Tibial artery (tissue), 4 donors: ENCODE measurements at regions not wholly inside any gene's neighbourhood (a gene's known extent, or its start where the extent isn't known, plus 50 kb on each side); places are given as distances from the start of the nearest gene placed in this dataset.
"Not testable (repeated sequence)": the region's sequence is repeated elsewhere in the genome, so short reads cannot be mapped to it uniquely, and the experiment has no call there.

Source experiments
- DNase-seq, 2 donors: peaks; one replicate each; pipeline ENCODE4 v3.0.0-alpha.2; 2019
- H3K27ac ChIP-seq, 2 donors: fragments of 200-600 bp; sonication (generic) in 1 of 2; 1 replicate in 1 of 2; 2 replicates in 1 of 2; pipeline ENCODE4 v1.5.1; 2018 to 2019; ENCODE audit warnings: mild to moderate bottlenecking in 1 of 2
- H3K27me3 ChIP-seq, 2 donors: fragments of 200-600 bp; sonication (generic) in 1 of 2; one replicate each; pipeline versions ENCODE4 v1.5.1 to v1.6.0; 2016 to 2019
- H3K36me3 ChIP-seq, 3 donors: fragments of 200-600 bp; sonication (generic) in 2 of 3; one replicate each; pipeline ENCODE4 v1.5.1; 2016 to 2019; ENCODE audit warnings: mild to moderate bottlenecking in 2 of 3
- H3K4me1 ChIP-seq, 4 donors: fragments of 200-600 bp; sonication (generic) in 2 of 4; 1 replicate in 3 of 4; 2 replicates in 1 of 4; pipeline ENCODE4 v1.5.1; 2016 to 2019
- H3K4me3 ChIP-seq, 2 donors: fragments of 200-600 bp; sonication (generic) in 1 of 2; 1 replicate in 1 of 2; 2 replicates in 1 of 2; pipeline ENCODE4 v1.5.1; 2018 to 2019; ENCODE audit warnings: mild to moderate bottlenecking in 2 of 2
- H3K9me3 ChIP-seq, 3 donors: fragments of 200-600 bp; sonication (generic) in 1 of 3; one replicate each; pipeline ENCODE4 v1.5.1; 2016 to 2019
- intact Hi-C: fragments of 100-400 bp; cut with DNase I; formaldehyde crosslinking; loops from one replicate; pipeline ENCODE4 v1.15.0; 2023; ENCODE audit warnings: low total_unique reads
- TF ChIP-seq, protein P1 (sequence below), 2 experiments: fragments of 200-600 bp in 1 of 2; fragments of 450-650 bp in 1 of 2; IDR thresholded peaks; one replicate each; pipeline ENCODE4 v1.5.1; 2017 to 2019; ENCODE audit warnings: antibody characterized with exemption in 2 of 2, mild to moderate bottlenecking in 1 of 2, moderate library complexity in 1 of 2

DNA sequence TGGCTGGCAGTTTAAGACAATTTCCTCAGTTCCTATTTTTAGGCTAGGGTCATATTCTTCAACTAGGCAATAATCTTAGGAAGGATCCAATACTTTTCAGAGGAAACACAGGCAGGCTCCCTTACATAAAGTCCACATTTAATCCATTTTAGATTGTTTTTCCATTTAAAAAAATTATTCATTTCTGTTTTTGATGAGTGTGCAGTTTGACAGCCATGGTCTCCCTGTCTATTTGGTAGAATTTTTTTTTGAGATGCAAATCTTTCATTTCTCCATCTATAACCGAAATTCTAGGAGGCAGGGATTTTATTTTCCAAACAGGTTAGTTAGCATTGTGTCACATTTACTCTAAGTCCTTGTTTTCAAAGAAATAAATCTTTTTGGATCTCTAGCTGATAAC is 326.8 kb downstream of the PPP4R3C start:
- DNase-seq = no peak
- Histone ChIP-seq H3K27me3 (no peaks in the 10 kb centered on the region), H3K4me3 (no peak overlapping the region), H3K27ac (no peak overlapping the region), H3K36me3 (no peaks in the 10 kb centered on the region), H3K9me3 (no peaks in the 10 kb centered on the region), H3K4me1 (no peaks in the 10 kb centered on the region)
- intact Hi-C loops = no loop called here
- TF ChIP-seq, protein P1, sequence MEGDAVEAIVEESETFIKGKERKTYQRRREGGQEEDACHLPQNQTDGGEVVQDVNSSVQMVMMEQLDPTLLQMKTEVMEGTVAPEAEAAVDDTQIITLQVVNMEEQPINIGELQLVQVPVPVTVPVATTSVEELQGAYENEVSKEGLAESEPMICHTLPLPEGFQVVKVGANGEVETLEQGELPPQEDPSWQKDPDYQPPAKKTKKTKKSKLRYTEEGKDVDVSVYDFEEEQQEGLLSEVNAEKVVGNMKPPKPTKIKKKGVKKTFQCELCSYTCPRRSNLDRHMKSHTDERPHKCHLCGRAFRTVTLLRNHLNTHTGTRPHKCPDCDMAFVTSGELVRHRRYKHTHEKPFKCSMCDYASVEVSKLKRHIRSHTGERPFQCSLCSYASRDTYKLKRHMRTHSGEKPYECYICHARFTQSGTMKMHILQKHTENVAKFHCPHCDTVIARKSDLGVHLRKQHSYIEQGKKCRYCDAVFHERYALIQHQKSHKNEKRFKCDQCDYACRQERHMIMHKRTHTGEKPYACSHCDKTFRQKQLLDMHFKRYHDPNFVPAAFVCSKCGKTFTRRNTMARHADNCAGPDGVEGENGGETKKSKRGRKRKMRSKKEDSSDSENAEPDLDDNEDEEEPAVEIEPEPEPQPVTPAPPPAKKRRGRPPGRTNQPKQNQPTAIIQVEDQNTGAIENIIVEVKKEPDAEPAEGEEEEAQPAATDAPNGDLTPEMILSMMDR (IDR thresholded peaks at IDR 0.05) = no peak

DNA sequence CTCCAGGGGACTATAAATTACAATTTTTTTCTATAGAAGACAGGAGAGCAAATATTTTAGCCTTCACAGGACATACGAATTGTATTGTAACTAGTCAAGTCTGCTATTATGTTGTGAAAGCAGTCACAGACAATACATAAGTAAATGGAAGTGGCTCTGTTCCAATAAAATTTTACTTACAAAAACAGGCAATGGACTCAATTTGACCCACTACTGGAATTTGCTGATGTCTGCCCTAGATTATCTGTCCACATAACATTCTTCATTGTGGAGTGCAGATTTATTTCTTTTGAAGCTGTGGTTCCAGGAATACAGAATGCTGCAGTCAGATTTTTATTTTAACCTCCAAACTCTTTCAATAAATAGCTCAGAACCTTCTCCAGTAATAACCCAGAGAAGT is 330.3 kb downstream of the PPP4R3C start:
- Histone ChIP-seq H3K27ac (no peak overlapping the region), H3K4me1 (no peaks in the 10 kb centered on the region), H3K27me3 (no peaks in the 10 kb centered on the region), H3K36me3 (no peaks in the 10 kb centered on the region), H3K4me3 (no peak overlapping the region), H3K9me3 (no peaks in the 10 kb centered on the region)
- no peak for DNase-seq
- intact Hi-C loops = no loop called here
- TF ChIP-seq, protein P1 (IDR thresholded peaks at IDR 0.05) = no peak

DNA sequence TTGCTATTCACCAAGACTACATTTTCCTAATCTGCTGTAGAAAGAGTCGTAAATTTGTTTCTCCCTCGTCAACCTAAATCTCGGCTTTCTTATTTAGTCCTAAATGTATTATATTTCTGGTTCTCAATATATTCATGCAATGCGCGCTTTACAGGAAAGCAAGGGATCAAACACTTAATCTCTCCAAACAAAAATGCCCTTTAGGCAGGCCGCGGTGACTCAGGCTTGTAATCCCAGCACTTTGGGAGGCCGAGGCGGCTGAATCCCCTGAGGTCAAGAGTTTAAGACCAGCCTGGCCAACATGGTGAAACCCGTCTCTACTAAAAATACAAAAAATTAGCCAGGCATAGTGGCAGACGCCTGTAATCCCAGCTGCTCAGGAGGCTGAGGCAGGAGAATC is 376.0 kb downstream of the PPP4R3C start:
- DNase-seq, H3K27ac ChIP-seq, intact Hi-C loops, H3K4me1 ChIP-seq, H3K27me3 ChIP-seq, H3K4me3 ChIP-seq, H3K36me3 ChIP-seq, H3K9me3 ChIP-seq: not testable (repeated sequence)

DNA sequence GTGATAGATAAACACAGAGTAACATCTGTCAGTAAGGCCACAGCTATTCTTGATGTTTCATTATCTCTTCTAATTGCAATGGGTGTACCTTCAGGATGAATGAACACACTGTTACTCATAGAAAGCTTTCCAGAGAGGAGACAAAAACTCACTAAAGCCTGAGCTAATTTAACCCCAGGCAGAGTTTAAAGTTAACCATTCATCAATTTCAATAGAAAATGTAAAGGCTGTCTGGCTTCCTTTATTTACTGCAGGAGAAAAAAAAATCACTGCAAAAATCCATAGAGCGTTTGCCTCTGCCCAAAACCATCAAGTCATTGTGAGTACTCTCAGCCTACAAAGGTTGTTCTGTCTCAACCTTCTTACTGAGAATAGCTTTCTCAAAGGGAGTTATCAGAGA is 376.9 kb downstream of the PPP4R3C start:
- H3K4me3 ChIP-seq = no peak overlapping the region
- no peaks in the 10 kb centered on the region for H3K27me3 ChIP-seq
- intact Hi-C loops = no loop called here
- H3K9me3 ChIP-seq = no peaks in the 10 kb centered on the region
- no peaks in the 10 kb centered on the region for H3K36me3 ChIP-seq
- TF ChIP-seq, protein P1 (IDR thresholded peaks at IDR 0.05) = no peak
- no peak for DNase-seq
- H3K4me1 ChIP-seq = no peaks in the 10 kb centered on the region
- no peak overlapping the region for H3K27ac ChIP-seq

DNA sequence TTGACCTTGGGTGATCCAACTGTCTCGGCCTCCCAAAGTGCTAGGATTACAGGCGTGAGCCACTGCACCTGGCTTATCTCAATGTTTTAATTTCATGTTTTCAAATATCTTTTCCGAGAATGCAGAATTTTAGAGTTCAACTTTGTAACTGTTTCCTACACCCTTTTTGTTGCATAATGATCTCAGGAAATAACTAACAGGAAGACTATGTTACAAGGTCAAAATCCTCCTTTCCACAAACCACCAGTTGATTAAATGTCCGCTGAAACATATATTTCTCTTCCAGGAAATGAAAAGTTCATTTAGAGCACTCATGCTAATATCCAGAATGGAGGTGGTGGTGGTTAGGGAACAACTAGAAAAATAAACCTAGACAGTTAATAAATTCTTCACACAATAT is 377.8 kb downstream of the PPP4R3C start:
- no peak overlapping the region for H3K4me3 ChIP-seq
- no peaks in the 10 kb centered on the region for H3K27me3 ChIP-seq
- H3K36me3 ChIP-seq = no peaks in the 10 kb centered on the region
- H3K4me1 ChIP-seq = no peaks in the 10 kb centered on the region
- intact Hi-C loops = no loop called here
- H3K27ac ChIP-seq = no peak overlapping the region
- TF ChIP-seq, protein P1 (IDR thresholded peaks at IDR 0.05) = no peak
- H3K9me3 ChIP-seq = no peaks in the 10 kb centered on the region
- no peak for DNase-seq

DNA sequence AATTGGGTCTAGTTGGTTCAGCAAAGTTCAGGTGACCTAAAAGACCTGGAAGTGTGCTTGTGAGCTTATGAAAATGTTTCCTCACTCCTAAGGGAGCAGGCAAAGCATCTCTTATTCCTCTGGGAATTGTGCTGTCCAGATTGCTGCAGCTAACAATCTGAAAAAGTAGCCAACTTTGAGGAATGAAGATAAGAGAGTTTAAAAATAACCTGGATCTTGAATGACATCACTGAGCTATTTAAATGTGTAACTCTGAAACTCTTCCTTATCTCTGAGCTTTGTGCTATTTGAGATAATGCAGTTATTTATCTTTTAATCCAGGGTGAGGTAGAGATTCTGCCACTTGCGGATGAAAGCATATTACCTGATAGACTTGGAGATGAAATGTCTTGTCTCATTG is 384.8 kb downstream of the PPP4R3C start:
- TF ChIP-seq, protein P1 (IDR thresholded peaks at IDR 0.05) = no peak
- Histone ChIP-seq H3K27ac (no peak overlapping the region), H3K4me3 (no peak overlapping the region), H3K4me1 (no peaks in the 10 kb centered on the region), H3K27me3 (no peaks in the 10 kb centered on the region), H3K9me3 (no peaks in the 10 kb centered on the region), H3K36me3 (no peaks in the 10 kb centered on the region)
- no peak for DNase-seq
- intact Hi-C loops = no loop called here
